ENCODE measurements at regions not wholly inside any gene's neighbourhood (a gene's known extent, or its start where the extent isn't known, plus 50 kb on each side); places are given as distances from the start of the nearest gene placed in this dataset.

DNA sequence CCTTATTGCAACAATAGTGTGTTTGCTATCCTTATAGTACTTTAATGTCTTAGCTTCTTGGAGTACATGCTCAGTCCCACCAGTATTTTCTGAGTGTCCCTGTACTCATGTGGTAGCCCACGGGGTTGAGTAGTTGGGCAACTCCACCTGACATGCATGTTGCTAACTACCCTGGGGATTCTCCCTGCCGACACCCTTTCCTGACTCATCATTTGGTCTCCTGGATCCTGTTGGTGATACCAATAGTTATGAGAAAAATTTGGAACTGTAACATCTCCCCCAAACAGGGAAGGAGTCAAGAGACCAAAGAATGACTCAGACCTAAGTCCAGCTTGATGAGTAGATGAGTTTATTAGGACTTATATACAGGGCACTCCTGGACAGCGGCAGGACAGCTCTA, 101.6 kb downstream of the BRMS1L start:
- TF ChIP-seq, protein P1, sequence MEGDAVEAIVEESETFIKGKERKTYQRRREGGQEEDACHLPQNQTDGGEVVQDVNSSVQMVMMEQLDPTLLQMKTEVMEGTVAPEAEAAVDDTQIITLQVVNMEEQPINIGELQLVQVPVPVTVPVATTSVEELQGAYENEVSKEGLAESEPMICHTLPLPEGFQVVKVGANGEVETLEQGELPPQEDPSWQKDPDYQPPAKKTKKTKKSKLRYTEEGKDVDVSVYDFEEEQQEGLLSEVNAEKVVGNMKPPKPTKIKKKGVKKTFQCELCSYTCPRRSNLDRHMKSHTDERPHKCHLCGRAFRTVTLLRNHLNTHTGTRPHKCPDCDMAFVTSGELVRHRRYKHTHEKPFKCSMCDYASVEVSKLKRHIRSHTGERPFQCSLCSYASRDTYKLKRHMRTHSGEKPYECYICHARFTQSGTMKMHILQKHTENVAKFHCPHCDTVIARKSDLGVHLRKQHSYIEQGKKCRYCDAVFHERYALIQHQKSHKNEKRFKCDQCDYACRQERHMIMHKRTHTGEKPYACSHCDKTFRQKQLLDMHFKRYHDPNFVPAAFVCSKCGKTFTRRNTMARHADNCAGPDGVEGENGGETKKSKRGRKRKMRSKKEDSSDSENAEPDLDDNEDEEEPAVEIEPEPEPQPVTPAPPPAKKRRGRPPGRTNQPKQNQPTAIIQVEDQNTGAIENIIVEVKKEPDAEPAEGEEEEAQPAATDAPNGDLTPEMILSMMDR (IDR thresholded peaks at IDR 0.05), result no peak
- TF ChIP-seq POLR2A (IDR thresholded peaks at IDR 0.05), result no peak
- TF ChIP-seq POLR2AphosphoS5 (IDR thresholded peaks at IDR 0.05), result no peak
